ENCODE measurements at regions not wholly inside any gene's neighbourhood (a gene's known extent, or its start where the extent isn't known, plus 50 kb on each side); places are given as distances from the start of the nearest gene placed in this dataset.

GRCh38 chr21:16597753-16598152 lies 868.0 kb downstream of the USP25 start:
- no peak for TF ChIP-seq CTCF (IDR thresholded peaks at IDR 0.05; ENCODE audit: poor library complexity, severe bottlenecking)
- Histone ChIP-seq H3K27me3 (ENCODE audit: insufficient read depth, poor library complexity, severe bottlenecking) (no peaks in the 10 kb centered on the region), H3K4me1 (ENCODE audit: insufficient read depth, poor library complexity, severe bottlenecking) (no peaks in the 10 kb centered on the region), H3K27ac (ENCODE audit: poor library complexity, severe bottlenecking) (no peak overlapping the region), H3K4me3 (ENCODE audit: severe bottlenecking) (no peak overlapping the region), H3K36me3 (ENCODE audit: low read depth) (no peaks in the 10 kb centered on the region), H3K9me3 (ENCODE audit: severe bottlenecking) (no peaks in the 10 kb centered on the region)
- ATAC-seq (ENCODE audit: low read depth), result no peak
- DNase-seq (ENCODE audit: low spot score), result no peak

DNA sequence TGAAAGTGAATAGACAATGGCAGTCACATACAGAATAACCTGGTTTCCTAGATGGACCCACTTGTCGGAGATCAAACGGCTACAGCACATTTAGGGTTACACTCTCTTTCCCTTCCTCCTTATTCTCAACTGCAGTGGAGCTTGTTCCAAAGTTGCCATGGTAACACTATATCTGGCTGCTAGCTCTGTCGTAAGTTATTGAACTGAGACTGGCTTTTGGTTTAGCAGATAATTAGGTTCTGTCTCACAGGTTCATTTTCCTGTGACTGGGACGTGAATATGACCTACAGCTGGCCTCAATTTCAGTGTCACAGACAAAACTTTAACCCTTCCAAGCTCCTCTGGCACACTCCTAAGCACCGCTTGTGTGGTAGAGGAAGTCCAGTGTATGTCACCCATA lies 875.8 kb downstream of the USP25 start:
- H3K36me3 ChIP-seq (ENCODE audit: low read depth), result no peaks in the 10 kb centered on the region
- no peaks in the 10 kb centered on the region for H3K27me3 ChIP-seq (ENCODE audit: insufficient read depth, poor library complexity, severe bottlenecking)
- H3K9me3 ChIP-seq (ENCODE audit: severe bottlenecking), result no peaks in the 10 kb centered on the region
- no peak for TF ChIP-seq CTCF (IDR thresholded peaks at IDR 0.05; ENCODE audit: poor library complexity, severe bottlenecking)
- DNase-seq (ENCODE audit: low spot score) (no peak), ATAC-seq (ENCODE audit: low read depth) (no peak)
- H3K4me1 ChIP-seq (ENCODE audit: insufficient read depth, poor library complexity, severe bottlenecking), result no peaks in the 10 kb centered on the region
- H3K27ac ChIP-seq (ENCODE audit: poor library complexity, severe bottlenecking), result no peak overlapping the region
- H3K4me3 ChIP-seq (ENCODE audit: severe bottlenecking), result no peak overlapping the region

- no peak for TF ChIP-seq CTCF (IDR thresholded peaks at IDR 0.05; ENCODE audit: poor library complexity, severe bottlenecking)
- ATAC-seq (ENCODE audit: low read depth) (no peak), DNase-seq (ENCODE audit: low spot score) (no peak)
- Histone ChIP-seq H3K9me3 (ENCODE audit: severe bottlenecking) (no peaks in the 10 kb centered on the region), H3K27me3 (ENCODE audit: insufficient read depth, poor library complexity, severe bottlenecking) (peaks cover 5% of the 10 kb centered on the region), H3K4me1 (ENCODE audit: insufficient read depth, poor library complexity, severe bottlenecking) (no peaks in the 10 kb centered on the region), H3K27ac (ENCODE audit: poor library complexity, severe bottlenecking) (no peak overlapping the region), H3K36me3 (ENCODE audit: low read depth) (no peaks in the 10 kb centered on the region), H3K4me3 (ENCODE audit: severe bottlenecking) (no peak overlapping the region)
These were observed 876.5 kb downstream of the USP25 start for GRCh38 chr21:16606271-16606670.

DNA sequence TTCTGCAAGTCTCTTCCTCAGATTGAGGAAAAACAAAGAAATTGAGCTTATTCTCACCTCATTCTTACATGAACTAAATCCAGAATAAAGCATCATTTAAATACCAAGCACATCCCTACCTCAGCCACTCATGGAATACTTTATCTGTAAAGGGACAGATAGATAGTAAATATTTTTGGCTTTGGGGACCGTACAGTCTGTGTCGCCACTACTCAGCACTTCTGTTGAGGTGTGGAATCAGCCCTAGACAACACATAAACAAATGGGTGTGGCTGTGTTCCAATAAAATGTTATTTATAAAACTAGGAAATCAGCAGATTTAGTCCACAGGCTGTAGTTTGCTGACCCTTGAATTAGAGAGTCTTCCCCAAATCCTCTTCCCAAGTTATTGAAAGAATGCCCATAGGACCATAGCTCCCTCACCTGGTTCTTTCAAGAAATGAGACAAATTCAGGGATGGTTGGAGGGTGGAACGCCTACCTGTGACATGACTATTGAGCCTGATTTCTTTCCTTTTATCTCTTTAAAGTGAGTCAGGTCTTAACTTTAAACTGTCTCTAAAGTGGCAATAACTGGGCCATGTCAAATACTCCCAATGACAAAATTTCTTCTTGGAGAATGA lies 878.5 kb downstream of the USP25 start:
- Histone ChIP-seq H3K27me3 (ENCODE audit: insufficient read depth, poor library complexity, severe bottlenecking) (peaks cover 5% of the 10 kb centered on the region), H3K9me3 (ENCODE audit: severe bottlenecking) (no peaks in the 10 kb centered on the region), H3K27ac (ENCODE audit: poor library complexity, severe bottlenecking) (no peak overlapping the region), H3K4me1 (ENCODE audit: insufficient read depth, poor library complexity, severe bottlenecking) (no peaks in the 10 kb centered on the region), H3K36me3 (ENCODE audit: low read depth) (no peaks in the 10 kb centered on the region), H3K4me3 (ENCODE audit: severe bottlenecking) (no peak overlapping the region)
- peak; percentile 52 for TF ChIP-seq CTCF (IDR thresholded peaks at IDR 0.05; ENCODE audit: poor library complexity, severe bottlenecking)
- DNase-seq (ENCODE audit: low spot score), result no peak
- no peak for ATAC-seq (ENCODE audit: low read depth)

- Histone ChIP-seq H3K36me3 (ENCODE audit: low read depth) (no peaks in the 10 kb centered on the region), H3K27me3 (ENCODE audit: insufficient read depth, poor library complexity, severe bottlenecking) (no peaks in the 10 kb centered on the region), H3K4me1 (ENCODE audit: insufficient read depth, poor library complexity, severe bottlenecking) (no peaks in the 10 kb centered on the region), H3K9me3 (ENCODE audit: severe bottlenecking) (no peaks in the 10 kb centered on the region), H3K27ac (ENCODE audit: poor library complexity, severe bottlenecking) (no peak overlapping the region), H3K4me3 (ENCODE audit: severe bottlenecking) (no peak overlapping the region)
- no peak for TF ChIP-seq CTCF (IDR thresholded peaks at IDR 0.05; ENCODE audit: poor library complexity, severe bottlenecking)
- DNase-seq (ENCODE audit: low spot score), result no peak
- ATAC-seq (ENCODE audit: low read depth), result no peak
These were observed 889.5 kb downstream of the USP25 start for GRCh38 chr21:16619281-16619680.

All from RWPE2 (cell line).